Activated naive CD4-positive, alpha-beta T cell treated with anti-CD3 and anti-CD28 coated beads, Interleukin-2, amount 50 U/mL, for 72 hours (primary cell): ENCODE measurements at regions not wholly inside any gene's neighbourhood (a gene's known extent, or its start where the extent isn't known, plus 50 kb on each side); places are given as distances from the start of the nearest gene placed in this dataset.

Experiments
- ATAC-seq, 2 donors: fragments of 150-1000 bp; cut with Tn5 transposase; 2 replicates each; pipeline ENCODE4 v1.10.0; 2021; ENCODE audit warnings: mild to moderate bottlenecking in 2 of 2, moderate library complexity in 2 of 2
- DNase-seq, 2 donors: peaks; one replicate each; pipeline ENCODE4 v3.0.0; 2021 to 2022; ENCODE audit warnings: low spot score in 2 of 2
- H3K27ac Mint-ChIP-seq, 2 donors: one replicate each; pipeline ENCODE4 v1.8.0; 2022; ENCODE audit warnings: mild to moderate bottlenecking in 2 of 2, mixed read lengths in 2 of 2
- H3K36me3 Mint-ChIP-seq, 2 donors: one replicate each; pipeline ENCODE4 v1.8.0; 2022; ENCODE audit warnings: mixed read lengths in 2 of 2
- H3K9me3 Mint-ChIP-seq, 2 donors: one replicate each; pipeline ENCODE4 v1.8.0; 2022; ENCODE audit warnings: mixed read lengths in 2 of 2

- no peak overlapping the region for H3K27ac Mint-ChIP-seq
- peaks cover 3 to 14% of the 10 kb centered on the region in 2 donors for H3K9me3 Mint-ChIP-seq
- H3K36me3 Mint-ChIP-seq = no peaks in the 10 kb centered on the region
- DNase-seq (no peak), ATAC-seq (no peak)
These were observed 355.1 kb upstream of the GRIA1 start for GRCh38 chr5:153135411-153135810.

DNA sequence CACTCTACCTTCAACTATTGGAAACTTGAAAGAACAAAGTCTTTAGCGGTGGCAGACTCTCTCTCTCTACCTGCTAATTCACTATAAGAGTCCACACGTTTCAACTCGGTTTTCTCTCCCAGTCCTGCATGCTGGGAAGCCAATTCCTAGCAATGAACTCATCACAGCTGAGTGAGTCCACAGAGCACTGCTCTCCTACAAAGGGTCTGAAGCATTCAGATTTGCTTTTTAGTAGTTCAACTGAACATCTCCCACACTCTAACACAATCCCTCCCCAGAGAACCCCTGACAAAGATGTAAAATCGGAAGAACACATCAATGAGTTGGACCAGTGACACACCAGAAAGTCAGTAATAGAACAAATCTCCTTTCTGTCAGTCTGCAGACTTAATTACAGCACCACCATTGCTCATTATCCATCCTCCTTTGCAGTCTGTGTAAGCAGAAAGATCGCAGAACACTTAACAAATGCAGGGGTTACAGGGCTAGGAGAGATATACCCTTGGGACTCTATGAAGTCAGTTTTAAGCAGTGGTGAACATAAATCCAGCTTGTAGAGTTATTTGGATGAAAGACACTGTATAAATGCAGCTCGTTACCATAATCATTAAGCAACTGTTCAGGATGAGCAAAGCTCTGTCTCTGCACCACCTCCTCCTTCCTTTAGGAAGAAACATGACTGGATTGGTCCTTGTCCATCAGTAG is 353.4 kb upstream of the GRIA1 start:
- DNase-seq (no peak), ATAC-seq (no peak)
- no peaks in the 10 kb centered on the region for H3K36me3 Mint-ChIP-seq
- peaks cover 0 to 11% of the 10 kb centered on the region in 2 donors for H3K9me3 Mint-ChIP-seq
- H3K27ac Mint-ChIP-seq = no peak overlapping the region

DNA sequence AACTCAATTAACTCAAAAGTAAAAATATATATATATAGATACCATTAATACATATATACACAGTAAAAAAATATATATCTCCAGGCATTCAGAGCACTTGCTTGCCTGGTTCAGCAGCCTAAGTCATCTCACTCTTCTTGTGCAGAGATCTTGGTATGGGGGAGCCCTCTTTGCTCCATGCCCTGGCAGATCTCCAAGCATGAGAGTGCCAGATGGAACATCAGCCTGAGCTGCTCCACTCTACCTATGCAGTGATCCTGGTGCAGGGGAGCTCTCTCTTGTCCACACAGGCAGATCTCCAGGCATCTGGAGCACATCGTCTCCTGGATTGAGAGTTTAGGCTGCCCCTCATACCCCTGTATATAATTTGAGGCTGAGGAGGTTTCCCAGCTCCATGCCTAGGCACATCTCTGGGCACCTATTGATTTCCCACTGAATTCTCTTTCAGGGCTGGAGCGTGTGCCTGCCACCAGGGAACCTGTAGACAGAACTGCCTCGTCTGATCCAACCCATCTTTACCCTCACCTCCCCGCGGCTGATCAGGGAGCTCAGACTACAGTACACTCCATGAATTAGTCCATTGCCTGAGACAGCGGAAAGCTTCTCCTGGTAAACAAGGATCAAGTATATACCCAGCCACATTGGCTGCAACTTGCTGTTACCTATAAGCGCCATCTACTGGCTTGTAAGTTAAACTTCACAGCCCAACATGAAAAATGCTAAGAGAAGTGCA is 342.4 kb upstream of the GRIA1 start:
- ATAC-seq = no peak
- H3K27ac Mint-ChIP-seq = no peak overlapping the region
- H3K36me3 Mint-ChIP-seq = no peaks in the 10 kb centered on the region
- peaks cover 16 to 23% of the 10 kb centered on the region in 2 donors for H3K9me3 Mint-ChIP-seq
- no peak for DNase-seq

DNA sequence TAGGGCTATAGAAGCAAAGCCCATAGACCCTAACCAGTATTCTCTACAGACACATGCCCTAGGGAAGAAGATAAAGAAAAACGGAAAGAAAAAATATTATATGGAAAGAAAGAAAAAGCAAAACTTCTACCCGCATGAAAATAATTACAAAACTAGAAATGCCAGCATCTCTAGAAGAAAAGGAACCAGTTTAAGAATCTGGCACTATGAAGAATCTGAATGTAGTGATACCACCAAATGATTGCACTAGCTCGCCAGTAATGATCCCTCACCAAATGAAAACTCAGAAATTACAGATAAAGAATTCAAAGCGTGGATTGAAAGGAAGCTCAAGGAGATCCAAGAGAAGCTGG is 341.9 kb upstream of the GRIA1 start:
- no peaks in the 10 kb centered on the region for H3K36me3 Mint-ChIP-seq

DNA sequence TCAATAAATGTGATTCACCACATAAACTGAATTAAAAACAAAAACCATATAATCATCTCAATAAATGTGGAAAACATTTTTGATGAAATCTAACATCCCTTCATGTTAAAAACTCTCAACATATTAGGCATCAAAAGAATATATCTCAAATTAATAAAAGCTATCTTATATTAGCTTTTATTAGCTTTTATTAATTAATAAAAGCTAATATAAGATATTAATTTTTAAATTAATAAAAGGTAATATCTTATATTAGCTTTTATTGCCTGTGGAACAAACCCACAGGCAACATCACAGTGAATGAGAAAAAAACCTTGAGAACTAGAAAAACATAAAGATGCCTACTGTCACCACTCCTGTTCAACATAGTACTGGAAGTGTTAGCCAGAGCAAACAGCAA is 338.9 kb upstream of the GRIA1 start:
- Mint-ChIP-seq H3K27ac (no peak overlapping the region), H3K9me3 (peaks cover 0 to 21% of the 10 kb centered on the region in 2 donors), H3K36me3 (no peaks in the 10 kb centered on the region)
- DNase-seq (no peak), ATAC-seq (no peak)

More for the DNA sequence above, 341.9 kb upstream of the GRIA1 start:
- ATAC-seq (no peak), DNase-seq (no peak)
- Mint-ChIP-seq H3K9me3 (peaks cover 15 to 24% of the 10 kb centered on the region in 2 donors), H3K27ac (no peak overlapping the region)

DNA sequence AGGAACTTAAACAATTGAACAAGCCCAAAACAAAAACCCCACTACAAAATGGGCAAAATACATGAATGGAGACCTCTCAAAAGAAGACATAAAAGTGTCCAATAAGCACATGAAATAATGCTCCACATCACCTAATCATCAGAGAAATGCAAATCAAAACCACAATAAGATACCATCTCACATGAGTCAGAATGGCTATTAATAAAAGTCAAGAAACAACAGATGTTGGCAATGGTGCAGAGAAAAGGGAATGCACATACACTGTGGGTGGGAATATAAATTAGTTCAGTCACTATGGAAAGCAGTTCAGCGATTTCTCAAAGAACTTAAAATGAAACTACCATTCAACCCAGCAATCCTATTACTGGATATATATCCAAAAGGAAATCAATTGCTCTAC is 337.4 kb upstream of the GRIA1 start:
- no peak for DNase-seq
- Mint-ChIP-seq H3K36me3 (no peaks in the 10 kb centered on the region), H3K9me3 (peaks cover 5 to 28% of the 10 kb centered on the region in 2 donors), H3K27ac (no peak overlapping the region)
- ATAC-seq = no peak

- no peak for DNase-seq
- no peaks in the 10 kb centered on the region for H3K36me3 Mint-ChIP-seq
- H3K9me3 Mint-ChIP-seq = peaks cover 10 to 16% of the 10 kb centered on the region in 2 donors
- ATAC-seq = no peak
- no peak overlapping the region for H3K27ac Mint-ChIP-seq
These were observed 333.3 kb upstream of the GRIA1 start for GRCh38 chr5:153157156-153157555.

DNA sequence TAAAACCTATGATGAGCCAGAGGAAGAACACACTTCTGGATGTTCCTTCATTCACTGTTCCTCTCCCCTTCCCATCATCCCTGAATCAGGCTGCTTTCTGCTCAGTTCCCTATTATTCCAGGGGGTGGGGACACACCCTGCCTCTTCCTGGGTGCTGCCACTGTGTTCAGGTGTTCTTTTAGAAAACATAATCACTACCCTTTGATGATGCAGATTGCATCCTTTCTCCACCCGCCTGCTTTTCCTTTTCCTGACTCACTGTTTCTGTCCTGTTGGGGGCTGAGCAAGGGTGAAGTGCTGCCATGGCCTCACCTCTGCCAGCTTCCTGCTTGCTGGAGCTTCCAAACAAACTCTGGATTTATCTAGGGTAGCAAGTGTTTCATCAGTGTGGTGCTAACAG is 331.9 kb upstream of the GRIA1 start:
- DNase-seq = no peak
- ATAC-seq = no peak
- Mint-ChIP-seq H3K9me3 (peaks cover 10 to 16% of the 10 kb centered on the region in 2 donors), H3K36me3 (no peaks in the 10 kb centered on the region), H3K27ac (no peak overlapping the region)

DNA sequence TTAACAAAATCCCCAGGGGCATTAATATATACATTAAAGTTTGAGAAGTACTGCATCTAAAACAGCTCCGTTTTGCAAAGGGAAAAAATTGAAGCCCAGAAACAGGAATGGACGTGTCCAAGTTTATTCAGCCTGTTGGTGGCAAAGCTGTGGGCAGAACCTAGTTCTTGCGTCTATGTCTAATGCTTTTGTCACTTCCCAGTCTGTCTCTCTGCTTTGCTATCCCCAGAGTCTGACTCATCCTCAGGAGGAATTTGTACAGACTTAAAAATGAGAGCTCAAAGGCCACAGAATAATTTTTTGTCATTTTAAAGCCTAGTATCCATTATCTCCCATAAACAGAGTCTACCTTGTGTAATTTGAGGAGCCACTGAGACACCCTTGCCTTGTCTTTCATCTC is 330.9 kb upstream of the GRIA1 start:
- DNase-seq (no peak), ATAC-seq (no peak)
- no peak overlapping the region for H3K27ac Mint-ChIP-seq
- peaks cover 15 to 19% of the 10 kb centered on the region in 2 donors for H3K9me3 Mint-ChIP-seq
- H3K36me3 Mint-ChIP-seq = no peaks in the 10 kb centered on the region

DNA sequence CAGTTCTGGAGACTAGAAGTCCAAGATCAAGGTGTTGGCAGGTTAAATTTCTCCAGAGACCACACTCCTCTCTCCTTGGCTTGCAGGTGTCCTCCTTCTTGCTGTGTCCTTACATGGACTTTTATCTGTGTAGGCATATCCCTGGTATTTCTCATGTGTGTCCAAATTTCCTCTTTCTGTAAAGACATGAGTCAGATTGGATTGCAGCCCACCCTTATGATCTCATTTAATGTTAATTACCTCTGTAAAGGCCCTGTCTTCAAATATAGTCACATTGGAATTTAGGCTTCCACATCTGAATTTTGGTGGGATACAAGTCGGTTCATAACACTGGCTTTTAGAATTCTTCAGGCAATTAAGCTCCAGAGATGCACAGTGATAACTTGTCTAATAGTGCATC is 322.2 kb upstream of the GRIA1 start:
- no peak for DNase-seq
- H3K36me3 Mint-ChIP-seq = no peaks in the 10 kb centered on the region
- ATAC-seq = no peak
- H3K9me3 Mint-ChIP-seq = peaks cover 15 to 16% of the 10 kb centered on the region in 2 donors
- no peak overlapping the region for H3K27ac Mint-ChIP-seq

DNA sequence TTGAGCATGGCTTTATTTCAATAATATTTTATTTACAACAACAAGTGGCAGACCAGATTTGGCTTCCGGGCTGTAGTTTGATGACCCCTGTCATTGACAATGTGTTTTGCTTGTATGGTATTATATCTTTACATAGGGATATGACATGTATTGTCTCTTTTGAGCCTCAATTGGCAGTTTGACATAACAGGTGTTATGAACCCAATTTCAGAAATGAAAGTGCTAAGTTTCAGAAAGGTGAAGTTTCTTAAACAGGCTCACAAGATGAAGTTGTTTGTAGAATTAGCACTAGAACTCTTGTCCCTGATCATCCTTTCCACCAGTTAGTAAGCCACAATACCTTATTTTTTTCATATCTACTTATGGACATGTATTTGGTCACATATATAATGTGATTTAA is 303.0 kb upstream of the GRIA1 start:
- H3K27ac Mint-ChIP-seq = no peak overlapping the region

GRCh38 chr5:153206361-153206760 is 284.1 kb upstream of the GRIA1 start:
- no peak for ATAC-seq
- no peak for DNase-seq
- H3K9me3 Mint-ChIP-seq = peaks cover under 1 to 15% of the 10 kb centered on the region in 2 donors
- H3K36me3 Mint-ChIP-seq = no peaks in the 10 kb centered on the region
- H3K27ac Mint-ChIP-seq = no peak overlapping the region

More for the DNA sequence above, 303.0 kb upstream of the GRIA1 start:
- Mint-ChIP-seq H3K36me3 (no peaks in the 10 kb centered on the region), H3K9me3 (peaks cover 12 to 15% of the 10 kb centered on the region in 2 donors)
- ATAC-seq (no peak), DNase-seq (no peak)

DNA sequence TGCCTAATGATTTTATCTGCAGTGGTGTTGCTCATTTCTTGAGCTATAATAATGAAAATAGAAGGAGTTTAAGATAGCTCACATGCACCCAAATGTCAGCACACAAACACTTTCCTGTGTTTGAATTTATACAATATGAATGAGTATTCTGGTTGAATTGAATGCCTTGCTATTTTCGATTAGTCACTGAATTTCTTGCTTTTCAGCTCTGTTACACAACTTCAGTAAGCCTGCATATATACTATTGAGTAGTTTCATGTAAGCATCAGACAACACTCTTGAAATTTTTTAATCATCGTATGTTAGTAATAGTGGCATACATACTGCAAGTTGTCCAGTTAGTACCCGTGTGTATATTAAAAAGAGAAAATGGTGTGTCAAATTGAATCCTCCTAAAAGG is 281.5 kb upstream of the GRIA1 start:
- Mint-ChIP-seq H3K36me3 (no peaks in the 10 kb centered on the region), H3K9me3 (peaks cover 5 to 18% of the 10 kb centered on the region in 2 donors), H3K27ac (no peak overlapping the region)
- no peak for ATAC-seq
- DNase-seq = no peak

- Mint-ChIP-seq H3K27ac (no peak overlapping the region), H3K9me3 (peaks cover 7 to 20% of the 10 kb centered on the region in 2 donors), H3K36me3 (no peaks in the 10 kb centered on the region)
- ATAC-seq (no peak), DNase-seq (no peak)
These were observed 280.8 kb upstream of the GRIA1 start for GRCh38 chr5:153209687-153210086.

DNA sequence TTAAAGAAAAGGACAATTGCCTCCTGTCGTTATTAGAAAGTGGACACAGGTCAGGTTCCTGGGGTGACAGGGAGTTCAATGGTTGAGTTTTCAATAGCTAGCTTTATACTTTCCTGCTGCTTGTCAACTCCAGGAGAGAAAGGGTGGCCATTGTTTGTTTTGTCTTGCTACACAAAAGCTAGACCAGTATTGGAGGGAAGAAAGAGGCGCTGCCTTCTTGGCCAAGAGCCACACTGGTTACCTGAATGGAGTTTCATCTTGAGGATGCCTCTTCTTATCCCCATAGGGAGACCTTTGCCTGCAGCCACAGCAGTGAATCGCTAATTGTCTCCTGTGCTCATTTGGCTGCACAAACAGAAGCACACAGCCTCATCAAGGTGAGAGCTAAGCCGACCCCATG is 279.4 kb upstream of the GRIA1 start:
- H3K9me3 Mint-ChIP-seq = peaks cover 17 to 26% of the 10 kb centered on the region in 2 donors
- H3K36me3 Mint-ChIP-seq = peaks cover 5 to 9% of the 10 kb centered on the region in 2 donors
- ATAC-seq = no peak
- no peak overlapping the region for H3K27ac Mint-ChIP-seq
- no peak for DNase-seq

GRCh38 chr5:153212471-153212870 is 278.0 kb upstream of the GRIA1 start:
- H3K27ac Mint-ChIP-seq = no peak overlapping the region
- ATAC-seq (no peak), DNase-seq (no peak)
- H3K9me3 Mint-ChIP-seq = peaks cover 27 to 36% of the 10 kb centered on the region in 2 donors
- peaks cover 12 to 16% of the 10 kb centered on the region in 2 donors for H3K36me3 Mint-ChIP-seq

- ATAC-seq = no peak
- peaks cover under 1 to 6% of the 10 kb centered on the region in 2 donors for H3K36me3 Mint-ChIP-seq
These were observed 267.5 kb upstream of the GRIA1 start for GRCh38 chr5:153222936-153223335.

DNA sequence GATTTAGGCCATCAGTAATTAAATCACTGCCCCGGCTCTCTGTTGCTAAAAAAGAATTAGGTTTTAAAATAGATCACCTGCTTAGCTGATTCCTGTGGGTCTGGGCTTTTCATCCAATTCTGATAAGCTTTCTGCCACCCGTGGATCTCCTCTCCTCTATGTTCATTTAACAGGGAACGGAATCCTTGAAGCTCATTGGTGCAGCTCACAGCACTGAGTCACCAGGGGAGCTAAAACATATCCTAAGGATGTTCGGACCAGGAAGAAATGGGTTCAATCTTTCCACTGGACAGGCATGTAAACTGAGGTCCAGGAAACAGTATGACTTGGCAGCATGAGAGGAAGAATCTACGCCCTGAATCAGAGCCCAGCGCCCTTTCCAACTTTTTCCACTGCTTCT is 267.1 kb upstream of the GRIA1 start:
- peaks cover 20 to 43% of the 10 kb centered on the region in 2 donors for H3K9me3 Mint-ChIP-seq
- peaks cover 0 to 4% of the 10 kb centered on the region in 2 donors for H3K36me3 Mint-ChIP-seq
- ATAC-seq (no peak), DNase-seq (no peak)
- no peak overlapping the region for H3K27ac Mint-ChIP-seq

More at GRCh38 chr5:153222936-153223335, 267.5 kb upstream of the GRIA1 start:
- H3K27ac Mint-ChIP-seq = no peak overlapping the region
- DNase-seq = no peak
- H3K9me3 Mint-ChIP-seq = peaks cover 21 to 46% of the 10 kb centered on the region in 2 donors
